HG03342 (cell line): ENCODE measurements at regions not wholly inside any gene's neighbourhood (a gene's known extent, or its start where the extent isn't known, plus 50 kb on each side); places are given as distances from the start of the nearest gene placed in this dataset.
"Not testable (repeated sequence)": the region's sequence is repeated elsewhere in the genome, so short reads cannot be mapped to it uniquely, and the experiment has no call there.

Source experiments
- ATAC-seq: cut with Tn5 transposase; IDR thresholded peaks from one replicate; pipeline ENCODE4 v1.9.1; 2021; ENCODE audit warnings: mild to moderate bottlenecking, moderate library complexity; ENCODE audit not compliant: unreplicated experiment

DNA sequence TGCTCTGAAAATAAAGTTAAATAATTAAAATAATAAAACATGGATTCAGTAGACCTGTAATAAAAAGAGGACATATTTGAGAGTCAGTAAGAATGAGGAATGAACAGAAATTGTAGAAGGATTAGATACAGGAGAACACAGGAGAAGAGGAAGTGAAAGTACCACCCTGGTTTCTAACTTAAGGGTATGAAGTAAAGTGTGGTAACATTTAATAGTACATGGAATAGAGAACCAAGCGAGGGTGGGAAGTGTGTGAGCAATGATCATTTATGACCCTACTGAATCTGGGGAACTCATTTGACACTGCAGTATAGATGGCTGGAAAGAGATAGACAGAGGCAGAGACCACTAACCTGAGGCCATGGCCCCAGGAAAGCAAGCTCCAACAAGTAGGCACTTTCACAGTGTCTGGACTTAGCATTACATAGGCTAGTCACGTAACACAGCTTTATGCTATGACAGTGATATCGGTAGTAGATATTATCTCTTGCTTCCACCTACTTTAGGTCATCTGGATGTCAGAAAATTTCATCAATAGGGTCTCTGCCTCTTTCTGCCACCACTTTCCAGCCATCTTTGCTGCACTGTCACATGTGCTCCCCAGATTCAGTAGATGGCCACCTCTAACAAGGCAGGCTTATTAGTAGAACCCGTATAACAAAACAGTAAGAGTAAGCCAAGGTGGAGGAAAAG is 633.9 kb upstream of the MIR17HG start:
- no peak for ATAC-seq

DNA sequence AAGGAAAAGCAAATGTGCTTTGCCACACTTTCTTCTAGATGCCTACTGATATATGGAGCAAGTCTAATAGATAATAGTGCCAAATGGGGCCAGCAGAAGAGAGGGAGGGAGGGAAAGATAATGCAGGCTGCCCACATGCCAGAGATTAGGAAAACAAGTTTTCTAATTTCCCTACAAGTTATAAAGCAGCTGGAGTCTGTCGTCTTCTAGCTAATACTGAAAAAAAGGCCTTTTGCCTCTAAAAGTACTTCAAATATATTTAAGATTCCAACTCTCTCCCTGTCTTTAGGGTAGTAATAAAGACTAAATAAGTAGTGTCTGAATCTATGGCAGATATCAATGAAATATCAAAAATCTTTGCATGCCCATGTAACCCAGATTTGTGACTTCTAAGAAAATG is 632.0 kb upstream of the MIR17HG start:
- ATAC-seq: no peak

- no peak for ATAC-seq
These were observed 630.0 kb upstream of the MIR17HG start for GRCh38 chr13:90717451-90717936.

GRCh38 chr13:90719461-90719860 is 628.0 kb upstream of the MIR17HG start:
- no peak for ATAC-seq

GRCh38 chr13:90721937-90722336 is 625.5 kb upstream of the MIR17HG start:
- no peak for ATAC-seq

GRCh38 chr13:90723381-90723780 is 624.1 kb upstream of the MIR17HG start:
- no peak for ATAC-seq

DNA sequence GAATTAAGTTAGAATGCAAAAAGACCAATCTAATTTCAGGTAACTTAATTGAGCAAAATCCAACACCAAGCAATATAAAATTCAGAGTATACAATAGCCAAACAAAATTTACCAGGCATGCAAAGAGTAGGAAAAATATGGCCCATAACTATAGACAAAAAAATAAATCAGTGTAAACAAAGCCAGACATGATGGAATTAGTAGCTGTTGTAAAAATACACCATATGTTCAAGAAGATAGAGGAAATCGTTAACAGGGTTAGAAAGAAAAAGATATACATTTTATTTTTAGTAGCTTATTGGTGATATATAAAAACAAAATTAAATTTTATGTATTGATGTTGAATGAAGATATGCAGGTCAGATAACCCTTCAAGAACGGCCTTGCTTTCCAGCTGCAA is 621.1 kb upstream of the MIR17HG start:
- ATAC-seq: no peak

DNA sequence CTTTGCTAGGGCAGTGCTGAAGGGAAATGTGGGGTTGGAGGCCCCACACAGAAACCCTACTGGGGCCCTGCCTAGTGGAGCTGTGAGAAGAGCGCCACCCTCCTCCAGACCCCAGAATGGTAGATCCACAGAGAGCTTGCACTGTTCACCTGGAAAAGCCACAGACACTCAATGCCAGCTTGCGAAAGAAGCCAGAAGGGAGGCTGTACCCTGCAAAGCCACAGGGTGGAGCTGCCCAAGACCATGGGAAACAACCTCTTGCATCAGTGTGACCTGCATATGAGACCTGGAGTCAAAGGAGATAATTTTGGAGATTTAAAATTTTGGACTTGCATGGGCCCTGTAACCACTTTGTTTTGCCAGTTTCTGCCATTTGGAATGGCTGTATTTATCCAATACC is 615.4 kb upstream of the MIR17HG start:
- no peak for ATAC-seq

GRCh38 chr13:90734497-90734896 is 613.0 kb upstream of the MIR17HG start:
- ATAC-seq: not testable (repeated sequence)

DNA sequence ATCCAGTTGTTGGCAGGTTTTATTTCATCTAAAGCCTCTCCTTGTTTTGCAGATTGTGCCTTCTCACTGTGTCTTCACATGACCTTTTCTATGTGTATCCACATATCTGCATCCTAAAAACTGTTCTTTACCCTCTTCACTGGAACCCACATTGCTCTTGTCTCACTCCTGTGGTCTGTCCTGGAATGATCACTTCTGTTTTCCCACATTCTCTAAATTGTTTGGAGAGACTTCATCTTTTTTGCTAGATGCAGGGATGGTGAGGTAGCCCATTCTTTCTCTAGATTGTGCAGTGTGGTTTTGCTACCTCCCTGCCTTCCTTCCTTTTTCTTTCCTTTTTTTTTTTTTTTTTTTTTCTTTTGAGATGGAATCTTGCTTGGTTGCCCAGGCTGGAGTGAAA is 608.6 kb upstream of the MIR17HG start:
- ATAC-seq: no peak

GRCh38 chr13:90740099-90740498 is 607.4 kb upstream of the MIR17HG start:
- ATAC-seq: no peak

DNA sequence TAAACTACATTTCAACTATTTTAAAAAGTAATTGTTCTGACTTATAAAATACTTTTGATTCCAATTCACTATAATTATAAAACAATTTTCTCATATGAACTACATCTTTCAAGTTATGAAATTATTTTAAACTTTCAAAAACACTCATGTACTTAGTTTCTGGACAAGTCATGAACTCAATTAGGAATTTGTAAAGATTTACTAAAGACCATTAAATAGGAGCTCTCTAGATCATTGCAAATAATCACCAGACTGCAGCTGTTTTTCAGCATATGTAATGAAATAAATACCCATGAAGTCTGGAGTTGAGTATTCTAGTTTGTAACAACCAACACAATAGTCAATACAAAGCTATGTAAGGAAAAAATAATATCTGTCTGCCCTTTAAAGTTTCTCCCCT is 605.1 kb upstream of the MIR17HG start:
- no peak for ATAC-seq

- no peak for ATAC-seq
These were observed 601.3 kb upstream of the MIR17HG start for GRCh38 chr13:90746230-90746629.

DNA sequence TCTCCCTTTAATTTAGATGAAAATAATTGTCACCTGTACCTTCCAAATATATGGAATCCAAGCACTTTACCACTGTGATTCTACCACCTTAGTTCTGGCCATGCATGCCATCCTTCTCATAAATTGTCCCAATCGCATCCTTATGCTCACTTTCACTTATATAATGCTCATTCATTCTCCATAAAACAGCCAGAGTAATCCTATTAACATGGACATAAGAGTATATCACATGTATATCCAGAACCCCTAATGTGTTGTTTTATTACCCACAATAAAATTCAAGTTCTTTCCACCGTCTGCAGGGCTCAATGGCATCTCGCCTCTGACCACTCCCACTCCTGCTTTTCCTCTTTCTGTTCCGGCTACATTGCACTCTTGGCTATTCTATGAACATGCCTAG is 597.5 kb upstream of the MIR17HG start:
- no peak for ATAC-seq

GRCh38 chr13:90751026-90751425 is 596.5 kb upstream of the MIR17HG start:
- ATAC-seq: no peak

GRCh38 chr13:90752070-90752469 is 595.4 kb upstream of the MIR17HG start:
- ATAC-seq: no peak

GRCh38 chr13:90757127-90757680 is 590.3 kb upstream of the MIR17HG start:
- ATAC-seq: no peak

DNA sequence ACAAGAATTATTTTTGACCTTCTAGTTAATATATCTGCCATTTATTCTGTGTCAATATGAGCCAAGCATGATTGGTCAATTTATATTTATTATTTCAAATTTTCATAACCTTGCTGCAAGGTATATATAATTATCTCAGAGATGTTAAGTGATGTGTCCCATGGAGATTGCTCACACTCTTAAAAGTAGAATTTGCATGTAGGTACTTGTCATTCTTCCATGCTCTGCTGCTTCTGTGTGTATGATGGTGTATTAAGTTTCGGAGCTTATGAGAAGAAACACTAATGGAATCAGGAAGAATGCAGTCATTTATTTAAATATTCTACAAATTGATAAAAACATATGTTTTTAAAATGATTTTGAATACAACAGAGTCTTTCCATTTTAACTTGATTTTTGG is 586.8 kb upstream of the MIR17HG start:
- no peak for ATAC-seq

GRCh38 chr13:90763476-90764150 is 583.9 kb upstream of the MIR17HG start:
- no peak for ATAC-seq

DNA sequence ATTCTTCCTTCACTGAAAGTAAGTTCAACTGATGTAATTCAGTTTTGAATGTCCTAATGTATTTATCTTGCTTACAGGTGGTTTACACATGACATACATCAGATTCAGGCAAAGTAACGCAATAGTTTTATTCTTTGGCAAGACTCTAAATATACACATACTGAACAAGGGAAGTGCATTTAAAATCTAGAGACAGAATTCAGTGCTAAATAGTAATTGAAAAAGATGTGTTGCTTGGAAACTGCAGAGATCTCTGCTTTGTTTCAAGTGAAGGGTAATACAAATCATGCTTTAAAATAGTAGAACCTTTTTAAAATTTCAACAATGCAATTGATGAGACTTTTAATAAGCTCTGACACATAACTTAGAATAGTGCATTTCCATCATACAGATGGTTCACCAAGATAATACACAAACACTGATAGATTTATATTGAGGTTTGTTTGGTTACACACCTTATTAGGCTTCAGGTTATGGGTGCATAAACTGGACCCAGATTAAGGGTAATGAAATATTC is 581.0 kb upstream of the MIR17HG start:
- ATAC-seq: no peak

DNA sequence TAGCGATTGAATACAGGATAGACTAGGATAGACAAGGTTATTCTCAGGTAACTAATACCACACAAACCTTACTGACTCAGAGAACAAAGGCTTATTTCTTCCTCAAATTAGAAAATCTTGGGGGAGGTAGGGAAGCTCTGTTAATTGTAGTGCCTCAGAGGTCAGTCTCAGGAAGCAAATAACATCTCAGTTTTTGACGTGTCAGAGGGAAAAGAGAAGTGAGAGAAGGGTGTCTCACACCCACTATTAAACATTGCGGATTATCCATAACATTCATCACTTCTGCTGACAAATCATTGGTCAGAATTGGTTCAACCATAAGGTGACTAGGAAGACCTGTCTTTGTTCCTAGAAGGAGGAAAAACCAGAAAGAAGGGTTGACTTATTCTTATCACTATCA is 579.4 kb upstream of the MIR17HG start:
- no peak for ATAC-seq

- no peak for ATAC-seq
These were observed 578.1 kb upstream of the MIR17HG start for GRCh38 chr13:90769387-90769786.
